GM23248 (cell line): ENCODE measurements at regions not wholly inside any gene's neighbourhood (a gene's known extent, or its start where the extent isn't known, plus 50 kb on each side); places are given as distances from the start of the nearest gene placed in this dataset.
A peak's percentile ranks its signal among the peaks of the same experiment; 100 is the strongest.

Experiments used
- DNase-seq: peaks from one replicate; pipeline ENCODE4 v3.0.0-alpha.2; 2015
- H2AFZ ChIP-seq: fragments of 200-600 bp; sonication (generic); 2 replicates; pipeline ENCODE4 v1.6.1; 2016; ENCODE audit warnings: antibody characterized with exemption
- H3F3A ChIP-seq: fragments of 200-600 bp; sonication (generic); 2 replicates; pipeline ENCODE4 v1.6.1; 2016; ENCODE audit warnings: mild to moderate bottlenecking, antibody characterized with exemption, mixed run types; ENCODE audit not compliant: insufficient read depth
- H3K27ac ChIP-seq: fragments of 200-600 bp; sonication (generic); 2 replicates; pipeline ENCODE4 v1.5.1; 2016; ENCODE audit warnings: mild to moderate bottlenecking
- H3K27me3 ChIP-seq: fragments of 200-600 bp; sonication (generic); replicated peaks from 2 replicates; pipeline ENCODE4 v1.6.1; 2016; ENCODE audit warnings: mild to moderate bottlenecking; ENCODE audit not compliant: insufficient read depth
- H3K36me3 ChIP-seq: fragments of 200-600 bp; sonication (generic); 2 replicates; pipeline ENCODE4 v1.6.1; 2016; ENCODE audit warnings: low read depth, mild to moderate bottlenecking
- H3K4me1 ChIP-seq: fragments of 200-600 bp; sonication (generic); 2 replicates; pipeline ENCODE4 v1.6.1; 2016; ENCODE audit warnings: mild to moderate bottlenecking; ENCODE audit not compliant: insufficient read depth
- H3K4me2 ChIP-seq: fragments of 200-600 bp; sonication (generic); one replicate; pipeline ENCODE4 v1.6.1; 2016; ENCODE audit warnings: mild to moderate bottlenecking; ENCODE audit not compliant: unreplicated experiment
- H3K4me3 ChIP-seq: fragments of 200-600 bp; sonication (generic); 2 replicates; pipeline ENCODE4 v1.5.1; 2016; ENCODE audit warnings: mild to moderate bottlenecking
- H3K79me2 ChIP-seq: fragments of 200-600 bp; sonication (generic); 2 replicates; pipeline ENCODE4 v1.6.1; 2016; ENCODE audit warnings: mild to moderate bottlenecking; ENCODE audit not compliant: insufficient read depth
- H3K9ac ChIP-seq: fragments of 200-600 bp; sonication (generic); 2 replicates; pipeline ENCODE4 v1.6.1; 2016; ENCODE audit warnings: mild to moderate bottlenecking
- H3K9me2 ChIP-seq: fragments of 200-600 bp; sonication (generic); 2 replicates; pipeline ENCODE4 v1.6.1; 2016; ENCODE audit warnings: mixed run types, mild to moderate bottlenecking, moderate library complexity; ENCODE audit not compliant: insufficient read depth
- H3K9me3 ChIP-seq: fragments of 200-600 bp; sonication (generic); one replicate; pipeline ENCODE4 v1.6.1; 2017; ENCODE audit warnings: low read depth
- H4K20me1 ChIP-seq: fragments of 200-600 bp; sonication (generic); 2 replicates; pipeline ENCODE4 v1.6.0; 2016; ENCODE audit not compliant: insufficient read depth
- EZH2 ChIP-seq: fragments of 200-600 bp; sonication (generic); IDR thresholded peaks from 2 replicates; pipeline ENCODE4 v1.6.1; 2018; ENCODE audit warnings: antibody characterized with exemption, mild to moderate bottlenecking; ENCODE audit not compliant: insufficient read depth, poor library complexity, severe bottlenecking
- EZH2phosphoT487 ChIP-seq: fragments of 200-600 bp; sonication (generic); IDR thresholded peaks from 2 replicates; pipeline ENCODE4 v1.6.1; 2018; ENCODE audit warnings: antibody characterized with exemption, moderate library complexity, mild to moderate bottlenecking, low read depth; ENCODE audit not compliant: insufficient read depth
- WGBS, 2 experiments: methylation state at CpG; one replicate each; pipeline ENCODE4 v1.1.6; 2015 to 2017; ENCODE audit warnings: low lambda C conversion rate in 2 of 2, low coverage in 1 of 2; ENCODE audit errors: missing lambda C conversion rate in 2 of 2; 5-methylcytosine and 5-hydroxymethylcytosine counted together
- in situ Hi-C: fragments of 300-500 bp; cut with MboI; formaldehyde crosslinking; loops from 2 replicates; pipeline ENCODE4 v1.15.0; 2020

GRCh38 chr3:87627316-87627715, 350.9 kb upstream of the POU1F1 start:
- Histone ChIP-seq H3K4me3 (no peak overlapping the region), H3K9me3 (no peaks in the 10 kb centered on the region), H4K20me1 (no peaks in the 10 kb centered on the region), H3K79me2 (no peaks in the 10 kb centered on the region), H3K4me2 (no peak overlapping the region), H2AFZ (no peak overlapping the region), H3K27ac (no peak overlapping the region), H3F3A (no peaks in the 10 kb centered on the region), H3K27me3 (no peaks in the 10 kb centered on the region), H3K36me3 (no peaks in the 10 kb centered on the region), H3K4me1 (no peaks in the 10 kb centered on the region), H3K9ac (no peak overlapping the region), H3K9me2 (no peaks in the 10 kb centered on the region)
- TF ChIP-seq EZH2 (no peak), EZH2phosphoT487 (no peak)
- no peak for DNase-seq
- 14 to 23% methylated on average over 4 of the region's 4 CpGs for WGBS, 2 experiments
- in situ Hi-C loops = no loop called here

- DNase-seq = peak; percentile 34
- no peaks in the 10 kb centered on the region for H3K4me1 ChIP-seq
- H3K9me2 ChIP-seq = no peaks in the 10 kb centered on the region
- H3K36me3 ChIP-seq = no peaks in the 10 kb centered on the region
- in situ Hi-C loops = no loop called here
- TF ChIP-seq EZH2phosphoT487 = no peak
- TF ChIP-seq EZH2 = no peak
- H3K79me2 ChIP-seq = no peaks in the 10 kb centered on the region
- H3K4me3 ChIP-seq = no peak overlapping the region
- no peaks in the 10 kb centered on the region for H3F3A ChIP-seq
- H3K4me2 ChIP-seq = no peak overlapping the region
- WGBS, 2 experiments = 18 to 26% methylated on average over 1 of the region's 1 CpG
- no peak overlapping the region for H2AFZ ChIP-seq
- H3K27ac ChIP-seq = no peak overlapping the region
- H3K9ac ChIP-seq = no peak overlapping the region
- H3K9me3 ChIP-seq = no peaks in the 10 kb centered on the region
- no peaks in the 10 kb centered on the region for H4K20me1 ChIP-seq
- no peaks in the 10 kb centered on the region for H3K27me3 ChIP-seq
These were observed 350.2 kb upstream of the POU1F1 start for GRCh38 chr3:87626546-87626945.

GRCh38 chr3:87625876-87626275, 349.5 kb upstream of the POU1F1 start:
- no peaks in the 10 kb centered on the region for H4K20me1 ChIP-seq
- no peak for TF ChIP-seq EZH2phosphoT487
- TF ChIP-seq EZH2 = no peak
- in situ Hi-C loops = no loop called here

GRCh38 chr3:87624860-87625259, 348.5 kb upstream of the POU1F1 start:
- in situ Hi-C loops = no loop called here
- 12 to 17% methylated on average over 2 of the region's 2 CpGs for WGBS, 2 experiments
- TF ChIP-seq EZH2 (no peak), EZH2phosphoT487 (no peak)

More at GRCh38 chr3:87625876-87626275, 349.5 kb upstream of the POU1F1 start:
- H3K79me2 ChIP-seq = no peaks in the 10 kb centered on the region
- H3K9ac ChIP-seq = no peak overlapping the region
- no peaks in the 10 kb centered on the region for H3K27me3 ChIP-seq
- H3K4me2 ChIP-seq = no peak overlapping the region
- H3K9me3 ChIP-seq = no peaks in the 10 kb centered on the region
- H3K36me3 ChIP-seq = no peaks in the 10 kb centered on the region
- no peak overlapping the region for H2AFZ ChIP-seq
- H3F3A ChIP-seq = no peaks in the 10 kb centered on the region
- no peak overlapping the region for H3K27ac ChIP-seq
- H3K4me3 ChIP-seq = no peak overlapping the region
- no peaks in the 10 kb centered on the region for H3K9me2 ChIP-seq
- WGBS, 2 experiments = 25 to 28% methylated on average over 2 of the region's 2 CpGs
- no peaks in the 10 kb centered on the region for H3K4me1 ChIP-seq
- DNase-seq = no peak

GRCh38 chr3:87621667-87622066, 345.3 kb upstream of the POU1F1 start:
- no peak for TF ChIP-seq EZH2
- TF ChIP-seq EZH2phosphoT487 = no peak
- no peak for DNase-seq
- Histone ChIP-seq H3K27ac (no peak overlapping the region), H3K4me3 (no peak overlapping the region), H3K79me2 (no peaks in the 10 kb centered on the region), H2AFZ (no peak overlapping the region), H3K4me1 (no peaks in the 10 kb centered on the region), H3K9ac (no peak overlapping the region), H3K36me3 (no peaks in the 10 kb centered on the region), H3K9me3 (no peaks in the 10 kb centered on the region), H3K27me3 (no peaks in the 10 kb centered on the region), H3K9me2 (no peaks in the 10 kb centered on the region), H3K4me2 (no peak overlapping the region), H3F3A (no peaks in the 10 kb centered on the region), H4K20me1 (no peaks in the 10 kb centered on the region)
- 5 to 6% methylated on average over 1 of the region's 1 CpG for WGBS, 2 experiments
- in situ Hi-C loops = no loop called here

More at GRCh38 chr3:87624860-87625259, 348.5 kb upstream of the POU1F1 start:
- Histone ChIP-seq H3K4me2 (no peak overlapping the region), H3F3A (no peaks in the 10 kb centered on the region), H3K9me3 (no peaks in the 10 kb centered on the region), H3K36me3 (no peaks in the 10 kb centered on the region), H3K9me2 (no peaks in the 10 kb centered on the region), H3K27me3 (no peaks in the 10 kb centered on the region), H4K20me1 (no peaks in the 10 kb centered on the region), H3K27ac (no peak overlapping the region), H3K4me3 (no peak overlapping the region), H3K79me2 (no peaks in the 10 kb centered on the region), H3K4me1 (no peaks in the 10 kb centered on the region), H2AFZ (no peak overlapping the region), H3K9ac (no peak overlapping the region)
- DNase-seq = no peak
